K562 (cell line): ENCODE measurements at regions not wholly inside any gene's neighbourhood (a gene's known extent, or its start where the extent isn't known, plus 50 kb on each side); places are given as distances from the start of the nearest gene placed in this dataset.

Experiments
- ATAC-seq: fragments of 200-7000 bp; cut with Tn5 transposase; 3 replicates; pipeline ENCODE4 v1.9.1; 2020; ENCODE audit warnings: moderate library complexity
- BruUV-seq: library from RNA; stranded (reverse); fragments of 400-500 nt; replicated peaks from 2 replicates; lab custom pipeline; 2021; lab: Mats Ljungman, UMichigan
- CTCF ChIA-PET: fragments of 300-600 bp; formaldehyde crosslinking; extraction: SDS; loops from one replicate; lab custom pipeline; 2021; ENCODE audit warnings: low intra/inter-chr PET ratio; lab: Yijun Ruan, JAX
- POLR2A ChIA-PET: fragments of 300-600, 350-650 bp; sonication (Branson Sonifier 250); formaldehyde crosslinking; extraction: SDS; loops from one replicate; lab custom pipeline; 2021; ENCODE audit warnings: antibody characterized with exemption, inconsistent platforms; lab: Yijun Ruan, JAX
- DNase-seq, 4 experiments: peaks; one replicate each; pipeline versions ENCODE4 v3.0.0 to v3.0.0-alpha.2; 2011 to 2018; ENCODE audit warnings: low spot score in 3 of 4, mixed read lengths in 3 of 4; ENCODE audit errors: extremely low read depth in 1 of 4
- FAIRE-seq: peaks from 2 replicates; lab custom pipeline; 2011; peaks lifted over from hg19 to GRCh38; lab: Jason Lieb, UNC
- H2AFZ ChIP-seq: 2 replicates; pipeline ENCODE4 v1.6.0; 2011; ENCODE audit warnings: low read depth, low read length, control low read depth, inconsistent platforms
- H3K27ac ChIP-seq: fragments of 200-600 bp; 3 replicates; pipeline ENCODE4 v1.8.0; 2011; ENCODE audit warnings: low read depth, mild to moderate bottlenecking, control low read depth, inconsistent platforms, low read length, moderate library complexity, mixed read lengths; ENCODE audit errors: extremely low read depth
- H3K27me3 ChIP-seq, 2 experiments: fragments of 300-600 bp in 1 of 2; 2 replicates in 1 of 2; 3 replicates in 1 of 2; pipeline versions ENCODE4 v1.6.0 to v1.8.0; 2011; ENCODE audit warnings: inconsistent platforms in 2 of 2, low read length in 2 of 2, mild to moderate bottlenecking in 1 of 2, mixed read lengths in 1 of 2, moderate library complexity in 1 of 2; ENCODE audit not compliant: control insufficient read depth in 2 of 2, insufficient read depth in 2 of 2
- H3K36me3 ChIP-seq: fragments of 300-600 bp; 3 replicates; pipeline ENCODE4 v1.8.0; 2011; ENCODE audit warnings: mild to moderate bottlenecking, low read length, inconsistent platforms; ENCODE audit not compliant: control insufficient read depth, insufficient read depth
- H3K4me1 ChIP-seq, 2 experiments: fragments of 200-600 bp in 1 of 2; replicated peaks in 1 of 2; 2 replicates in 1 of 2; 3 replicates in 1 of 2; pipeline versions ENCODE4 v1.5.1 to v1.8.0; 2011; ENCODE audit warnings: inconsistent platforms in 2 of 2, low read length in 2 of 2, mild to moderate bottlenecking in 1 of 2, mixed read lengths in 1 of 2, moderate library complexity in 1 of 2; ENCODE audit not compliant: control insufficient read depth in 2 of 2, insufficient read depth in 2 of 2
- H3K4me2 ChIP-seq: 2 replicates; pipeline ENCODE4 v1.6.1; 2011; ENCODE audit warnings: low read length, control low read depth, inconsistent platforms, mixed read lengths; ENCODE audit not compliant: insufficient read depth
- H3K4me3 ChIP-seq: fragments of 200-600 bp; sonication (generic), shearing (Covaris generic); 2 replicates; pipeline ENCODE4 v1.5.1; 2016; ENCODE audit warnings: control low read depth, inconsistent platforms
- H3K79me2 ChIP-seq: fragments of 200-600 bp; 3 replicates; pipeline ENCODE4 v1.8.0; 2011; ENCODE audit warnings: low read length, inconsistent platforms; ENCODE audit not compliant: control insufficient read depth, insufficient read depth
- H3K9ac ChIP-seq, 2 experiments: 2 replicates each; pipeline versions ENCODE4 v1.6.0 to v1.6.1; 2011; ENCODE audit warnings: low read depth in 2 of 2, low read length in 2 of 2, control low read depth in 1 of 2, inconsistent platforms in 1 of 2, mild to moderate bottlenecking in 1 of 2, mixed read lengths in 1 of 2; ENCODE audit not compliant: insufficient read depth in 1 of 2
- H3K9me1 ChIP-seq: one replicate; pipeline ENCODE4 v1.6.0; 2011; ENCODE audit warnings: inconsistent platforms, mild to moderate bottlenecking, low read length, moderate library complexity; ENCODE audit not compliant: control insufficient read depth, insufficient read depth
- H3K9me3 ChIP-seq: replicated peaks from 2 replicates; pipeline ENCODE4 v1.5.1; 2011; ENCODE audit warnings: low read depth, low read length, inconsistent platforms; ENCODE audit not compliant: control insufficient read depth, insufficient read depth
- H4K20me1 ChIP-seq: replicated peaks from 2 replicates; pipeline ENCODE4 v1.6.1; 2011; ENCODE audit warnings: low read length, inconsistent platforms, mixed read lengths; ENCODE audit not compliant: control insufficient read depth, insufficient read depth
- ATF3 ChIP-seq, 2 experiments: fragments of 450-650 bp in 1 of 2; sonication (generic) in 1 of 2; formaldehyde crosslinking in 1 of 2; IDR thresholded peaks in 1 of 2; conservative IDR thresholded peaks in 1 of 2; 2 replicates each; pipeline versions ENCODE4 v1.6.1 to v1.8.1; 2016 to 2023; ENCODE audit warnings: mild to moderate bottlenecking in 2 of 2, moderate library complexity in 2 of 2, inconsistent platforms in 1 of 2, missing genetic modification reagents in 1 of 2
- CBX1 ChIP-seq: sonication (generic); IDR thresholded peaks from 2 replicates; pipeline ENCODE4 v1.6.1; 2016; ENCODE audit warnings: antibody characterized with exemption, low read depth, mild to moderate bottlenecking
- DACH1 ChIP-seq: fragments of 450-650 bp; IDR thresholded peaks from 2 replicates; pipeline ENCODE4 v1.6.1; 2018; ENCODE audit not compliant: partially characterized antibody
- ERF ChIP-seq: fragments of 450-650 bp; formaldehyde crosslinking; IDR thresholded peaks from 2 replicates; pipeline ENCODE4 v1.4.0; 2020; ENCODE audit warnings: mild to moderate bottlenecking, mixed read lengths
- FOXK1 ChIP-seq: sonication (generic); formaldehyde crosslinking; IDR thresholded peaks from 2 replicates; pipeline ENCODE4 v1.8.0; 2022; ENCODE audit warnings: missing genetic modification reagents, mild to moderate bottlenecking, borderline replicate concordance
- HEY1 ChIP-seq: fragments of 250-450 bp; sonication (Bioruptor Pico); IDR thresholded peaks from 2 replicates; pipeline ENCODE4 v1.5.0; 2020; ENCODE audit warnings: mild to moderate bottlenecking, moderate library complexity, borderline replicate concordance
- HSF4 ChIP-seq: fragments of 250-450 bp; sonication (Bioruptor Pico); IDR thresholded peaks from 2 replicates; pipeline ENCODE4 v2.1.2; 2022; ENCODE audit warnings: mild to moderate bottlenecking, moderate library complexity, borderline replicate concordance
- KLF10 ChIP-seq: fragments of 250-450 bp; sonication (Bioruptor Pico); IDR thresholded peaks from 2 replicates; pipeline ENCODE4 v1.6.1; 2021; ENCODE audit warnings: matching md5 sums
- MAFF ChIP-seq: IDR thresholded peaks from 2 replicates; pipeline ENCODE4 v1.6.1; 2012; ENCODE audit warnings: low read length, improper control_type of control experiment
- NR2C1 ChIP-seq, 2 experiments: fragments of 450-650 bp; IDR thresholded peaks; 2 replicates each; pipeline ENCODE4 v1.6.1; 2017; ENCODE audit warnings: mild to moderate bottlenecking in 2 of 2, antibody characterized with exemption in 1 of 2, inconsistent platforms in 1 of 2, missing compliant biosample characterization in 1 of 2, missing genetic modification characterization in 1 of 2
- RBBP5 ChIP-seq: fragments of 200-600 bp; sonication (generic); IDR thresholded peaks from 2 replicates; pipeline ENCODE4 v1.6.1; 2012; ENCODE audit warnings: borderline replicate concordance, mild to moderate bottlenecking, low read length, control low read depth, inconsistent platforms; ENCODE audit not compliant: insufficient read depth, poor library complexity, severe bottlenecking
- RBM22 ChIP-seq: fragments of 200-400 bp; formaldehyde crosslinking; IDR thresholded peaks from 2 replicates; pipeline ENCODE4 v1.6.1; 2018; ENCODE audit warnings: low read length, low read depth; ENCODE audit not compliant: poor library complexity, severe bottlenecking
- RNF2 ChIP-seq: sonication (generic); IDR thresholded peaks from 2 replicates; pipeline ENCODE4 v1.6.1; 2016
- TAL1 ChIP-seq: fragments of 450-650 bp; IDR thresholded peaks from 2 replicates; pipeline ENCODE4 v1.6.1; 2016; ENCODE audit warnings: mild to moderate bottlenecking
- TARDBP ChIP-seq: fragments of 450-650 bp; IDR thresholded peaks from 2 replicates; pipeline ENCODE4 v1.6.1; 2016
- ZNF354B ChIP-seq: fragments of 250-450 bp; sonication (Bioruptor Pico); IDR thresholded peaks from 2 replicates; pipeline ENCODE4 v1.4.0; 2020
- WGBS: fragments of 100-300 bp; shearing (Covaris generic); methylation state at CpG from one replicate; pipeline ENCODE4 v1.1.6; 2016; ENCODE audit warnings: low coverage, mixed read lengths; ENCODE audit not compliant: insufficient coverage; ENCODE audit errors: missing lambda C conversion rate; 5-methylcytosine and 5-hydroxymethylcytosine counted together
- in situ Hi-C: fragments of 300-500 bp; cut with MboI; formaldehyde crosslinking; loops from 4 replicates; pipeline ENCODE4 v1.15.0; 2018; ENCODE audit warnings: inconsistent platforms, mixed read lengths
- intact Hi-C: fragments of 100-400 bp; cut with micrococcal nuclease; formaldehyde crosslinking; loops from 2 replicates; pipeline ENCODE4 v1.14.2; 2022
- TF ChIP-seq, protein P1 (sequence below): fragments of 250-450 bp; sonication (Bioruptor Pico); IDR thresholded peaks from 2 replicates; pipeline ENCODE4 v1.5.0; 2022; ENCODE audit warnings: mild to moderate bottlenecking
- TF ChIP-seq, protein P2 (sequence below): conservative IDR thresholded peaks from 2 replicates; pipeline ENCODE4 v1.6.1; 2011; ENCODE audit warnings: low read depth, mild to moderate bottlenecking, low read length; ENCODE audit not compliant: control insufficient read depth

DNA sequence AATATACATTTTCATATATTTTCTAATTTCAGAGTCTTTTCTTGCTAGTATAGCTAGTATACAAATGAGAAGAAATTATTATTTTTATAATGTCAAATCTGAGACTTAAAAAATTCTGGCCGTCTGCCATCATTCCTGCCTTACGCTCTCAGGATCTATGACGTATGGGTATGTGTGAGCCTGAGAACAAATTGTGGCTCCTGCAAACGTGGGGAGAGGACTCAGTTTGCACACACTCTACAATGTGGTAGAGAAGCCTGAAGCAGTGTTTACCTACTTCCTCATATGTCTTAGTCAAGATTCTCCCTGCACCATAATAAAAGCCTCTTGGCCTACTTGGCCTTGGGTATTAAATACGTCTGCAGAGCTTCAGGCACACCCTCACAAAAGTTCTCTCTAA, 825.4 kb downstream of the SEMA5A start:
- Histone ChIP-seq H3K79me2 (no peaks in the 10 kb centered on the region), H3K9me3 (0 out of 2 replicates have a peak, but pooled peaks cover 2% of the 10 kb centered on the region), H3K9me1 (no peaks in the 10 kb centered on the region), H3K4me2 (no peak overlapping the region), H4K20me1 (no peaks in the 10 kb centered on the region), H2AFZ (no peak overlapping the region), H3K4me1 (no peaks in the 10 kb centered on the region), H3K9ac (no peak overlapping the region), H3K27ac (no peak overlapping the region), H3K27me3 (no peaks in the 10 kb centered on the region), H3K4me3 (no peak overlapping the region), H3K36me3 (no peaks in the 10 kb centered on the region)
- ChIA-PET POLR2A (no interaction called here), CTCF (no interaction called here)
- no peak for DNase-seq
- TF ChIP-seq ERF (CRISPR knock-in tag) (no peak), HSF4 (CRISPR knock-in tag) (no peak), RBBP5 (no peak), KLF10 (CRISPR knock-in tag) (no peak), CBX1 (no peak), RBM22 (no peak), RNF2 (no peak), TARDBP (no peak), MAFF (no peak), NR2C1 (IDR thresholded peaks at IDR 0.05) (no peak), NR2C1 (tag; IDR thresholded peaks at IDR 0.05) (no peak), DACH1 (no peak), ZNF354B (CRISPR knock-in tag) (no peak), ATF3 (IDR thresholded peaks at IDR 0.05) (no peak), ATF3 (CRISPR knock-in tag; conservative IDR thresholded peaks at IDR 0.05) (no peak), HEY1 (no peak), TAL1 (no peak), FOXK1 (CRISPR knock-in tag) (no peak)
- TF ChIP-seq, protein P1, sequence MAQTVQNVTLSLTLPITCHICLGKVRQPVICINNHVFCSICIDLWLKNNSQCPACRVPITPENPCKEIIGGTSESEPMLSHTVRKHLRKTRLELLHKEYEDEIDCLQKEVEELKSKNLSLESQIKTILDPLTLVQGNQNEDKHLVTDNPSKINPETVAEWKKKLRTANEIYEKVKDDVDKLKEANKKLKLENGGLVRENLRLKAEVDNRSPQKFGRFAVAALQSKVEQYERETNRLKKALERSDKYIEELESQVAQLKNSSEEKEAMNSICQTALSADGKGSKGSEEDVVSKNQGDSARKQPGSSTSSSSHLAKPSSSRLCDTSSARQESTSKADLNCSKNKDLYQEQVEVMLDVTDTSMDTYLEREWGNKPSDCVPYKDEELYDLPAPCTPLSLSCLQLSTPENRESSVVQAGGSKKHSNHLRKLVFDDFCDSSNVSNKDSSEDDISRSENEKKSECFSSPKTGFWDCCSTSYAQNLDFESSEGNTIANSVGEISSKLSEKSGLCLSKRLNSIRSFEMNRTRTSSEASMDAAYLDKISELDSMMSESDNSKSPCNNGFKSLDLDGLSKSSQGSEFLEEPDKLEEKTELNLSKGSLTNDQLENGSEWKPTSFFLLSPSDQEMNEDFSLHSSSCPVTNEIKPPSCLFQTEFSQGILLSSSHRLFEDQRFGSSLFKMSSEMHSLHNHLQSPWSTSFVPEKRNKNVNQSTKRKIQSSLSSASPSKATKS, result no peak
- TF ChIP-seq, protein P2, sequence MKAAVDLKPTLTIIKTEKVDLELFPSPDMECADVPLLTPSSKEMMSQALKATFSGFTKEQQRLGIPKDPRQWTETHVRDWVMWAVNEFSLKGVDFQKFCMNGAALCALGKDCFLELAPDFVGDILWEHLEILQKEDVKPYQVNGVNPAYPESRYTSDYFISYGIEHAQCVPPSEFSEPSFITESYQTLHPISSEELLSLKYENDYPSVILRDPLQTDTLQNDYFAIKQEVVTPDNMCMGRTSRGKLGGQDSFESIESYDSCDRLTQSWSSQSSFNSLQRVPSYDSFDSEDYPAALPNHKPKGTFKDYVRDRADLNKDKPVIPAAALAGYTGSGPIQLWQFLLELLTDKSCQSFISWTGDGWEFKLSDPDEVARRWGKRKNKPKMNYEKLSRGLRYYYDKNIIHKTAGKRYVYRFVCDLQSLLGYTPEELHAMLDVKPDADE, result no peak
- WGBS, result 1% methylated on average over 5 of the region's 5 CpGs
- no peak for FAIRE-seq
- ATAC-seq, result no peak
- intact Hi-C loops (no loop called here), in situ Hi-C loops (no loop called here)
- BruUV-seq, result no TSS peak
